ENCODE measurements at regions not wholly inside any gene's neighbourhood (a gene's known extent, or its start where the extent isn't known, plus 50 kb on each side); places are given as distances from the start of the nearest gene placed in this dataset.

- DNase-seq (ENCODE audit: low read depth), result no peak
- no peak overlapping the region for H3K4me3 ChIP-seq (ENCODE audit: low read depth, low read length)
- in situ Hi-C loops (cut with HindIII; ENCODE audit: low sequenced_read_pairs), result no loop called here
- TF ChIP-seq CTCF (IDR thresholded peaks at IDR 0.05; ENCODE audit: low read depth, low read length, missing control alignments), result no peak
Observed at GRCh38 chr1:184905601-184906322, 68.5 kb downstream of the NIBAN1 start.

GRCh38 chr1:184903111-184903692 is 71.1 kb downstream of the NIBAN1 start:
- in situ Hi-C loops (cut with HindIII; ENCODE audit: low sequenced_read_pairs), result no loop called here
- no peak for DNase-seq (ENCODE audit: low read depth)
- H3K4me3 ChIP-seq (ENCODE audit: low read depth, low read length), result no peak overlapping the region
- TF ChIP-seq CTCF (IDR thresholded peaks at IDR 0.05; ENCODE audit: low read depth, low read length, missing control alignments), result no peak

DNA sequence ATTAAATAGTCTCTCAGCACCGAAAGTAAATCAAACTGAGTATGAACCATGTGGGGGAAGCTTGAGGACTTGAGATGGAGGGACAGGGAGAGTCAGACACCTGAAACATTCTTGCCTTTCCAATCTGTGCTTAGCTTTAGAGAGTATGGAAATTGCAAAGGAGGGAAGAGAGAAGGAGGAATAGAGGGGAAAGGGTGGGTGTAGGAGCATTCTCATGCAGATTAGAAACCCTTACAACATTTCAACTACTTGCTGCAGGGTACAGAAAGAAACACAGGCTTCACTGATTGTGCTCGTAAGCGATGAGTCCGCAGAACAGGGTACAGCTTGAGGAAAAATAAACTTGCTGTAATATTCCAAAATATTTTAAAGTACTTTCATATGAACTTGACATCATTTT is 73.8 kb downstream of the NIBAN1 start:
- DNase-seq (ENCODE audit: low read depth), result no peak
- in situ Hi-C loops (cut with HindIII; ENCODE audit: low sequenced_read_pairs), result no loop called here
- H3K4me3 ChIP-seq (ENCODE audit: low read depth, low read length), result no peak overlapping the region
- no peak for TF ChIP-seq CTCF (IDR thresholded peaks at IDR 0.05; ENCODE audit: low read depth, low read length, missing control alignments)

DNA sequence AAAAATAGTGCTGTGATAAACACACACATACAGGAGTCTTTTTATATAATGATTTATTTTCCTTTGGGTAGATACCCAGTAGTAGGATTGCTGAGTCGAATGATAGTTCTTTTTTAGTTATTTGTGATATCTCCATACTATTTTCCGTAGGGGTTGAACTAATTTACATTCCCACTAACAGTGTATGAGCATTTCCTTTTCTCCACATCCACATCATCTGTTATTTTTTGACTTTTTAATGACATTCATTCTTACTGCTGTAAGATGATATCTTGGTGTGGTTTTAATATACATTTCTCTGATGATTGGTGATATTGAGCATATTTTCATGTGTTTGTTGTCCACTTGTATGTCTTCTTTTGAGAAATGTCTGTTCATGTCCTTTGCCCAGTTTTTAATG is 78.3 kb downstream of the NIBAN1 start:
- DNase-seq (ENCODE audit: low read depth), result no peak
- TF ChIP-seq CTCF (IDR thresholded peaks at IDR 0.05; ENCODE audit: low read depth, low read length, missing control alignments), result no peak
- no peak overlapping the region for H3K4me3 ChIP-seq (ENCODE audit: low read depth, low read length)
- in situ Hi-C loops (cut with HindIII; ENCODE audit: low sequenced_read_pairs), result no loop called here

DNA sequence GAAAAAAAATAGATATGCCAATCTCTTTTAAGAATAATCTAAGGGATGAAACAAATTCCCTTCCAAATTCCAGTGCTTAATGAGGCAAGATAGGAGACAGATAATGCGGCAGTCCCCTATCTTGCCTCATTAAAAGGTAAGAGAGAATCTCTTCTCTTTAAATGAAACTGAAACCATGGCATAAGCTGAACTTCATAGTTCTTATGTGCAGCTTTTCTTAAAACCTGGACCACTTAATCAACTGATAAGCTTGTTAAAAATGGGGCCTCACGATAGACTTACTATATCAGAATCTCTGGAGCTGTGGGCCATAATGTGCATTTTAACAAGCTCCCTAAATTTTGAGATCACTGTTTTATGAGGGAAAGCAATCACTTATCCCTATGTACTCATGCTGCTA is 79.2 kb downstream of the NIBAN1 start:
- no peak for TF ChIP-seq CTCF (IDR thresholded peaks at IDR 0.05; ENCODE audit: low read depth, low read length, missing control alignments)
- in situ Hi-C loops (cut with HindIII; ENCODE audit: low sequenced_read_pairs), result no loop called here
- no peak for DNase-seq (ENCODE audit: low read depth)
- no peak overlapping the region for H3K4me3 ChIP-seq (ENCODE audit: low read depth, low read length)

DNA sequence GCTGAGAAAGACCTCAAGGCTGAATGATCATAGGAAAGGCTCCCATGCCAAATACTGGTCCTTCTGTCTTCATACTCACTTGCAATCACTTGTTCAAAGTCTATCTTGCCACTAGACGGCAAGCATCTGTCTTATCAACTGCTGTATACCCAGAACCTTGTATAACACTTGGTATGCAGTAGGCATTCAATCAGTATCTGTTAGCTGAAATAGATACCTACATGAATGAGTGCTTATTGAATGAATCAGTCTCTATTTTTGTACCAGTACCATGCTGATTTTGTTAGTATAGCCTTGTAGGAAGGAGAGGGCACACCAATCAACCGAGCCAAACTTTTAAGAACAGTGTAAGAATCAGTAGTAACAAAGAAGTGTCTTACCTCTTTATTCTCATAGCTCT is 80.6 kb downstream of the NIBAN1 start:
- H3K4me3 ChIP-seq (ENCODE audit: low read depth, low read length), result no peak overlapping the region
- in situ Hi-C loops (cut with HindIII; ENCODE audit: low sequenced_read_pairs), result no loop called here
- TF ChIP-seq CTCF (IDR thresholded peaks at IDR 0.05; ENCODE audit: low read depth, low read length, missing control alignments), result no peak
- no peak for DNase-seq (ENCODE audit: low read depth)

Measured in astrocyte of the cerebellum (primary cell).